SU-DHL-6 (cell line): ENCODE measurements at regions not wholly inside any gene's neighbourhood (a gene's known extent, or its start where the extent isn't known, plus 50 kb on each side); places are given as distances from the start of the nearest gene placed in this dataset.

Experiments used
- EZH2phosphoT487 ChIP-seq: fragments of 200-600 bp; sonication (generic), shearing (Covaris generic); conservative IDR thresholded peaks from 2 replicates; pipeline ENCODE4 v1.6.1; 2018; ENCODE audit warnings: mild to moderate bottlenecking, antibody characterized with exemption, low read length, moderate library complexity, mixed read lengths
- TF ChIP-seq, protein P1 (sequence below): fragments of 200-600 bp; sonication (generic); IDR thresholded peaks from one replicate; pipeline ENCODE4 v1.5.1; 2017; ENCODE audit warnings: antibody characterized with exemption, mild to moderate bottlenecking, low read length, moderate library complexity; ENCODE audit not compliant: insufficient read depth, poor library complexity, severe bottlenecking

DNA sequence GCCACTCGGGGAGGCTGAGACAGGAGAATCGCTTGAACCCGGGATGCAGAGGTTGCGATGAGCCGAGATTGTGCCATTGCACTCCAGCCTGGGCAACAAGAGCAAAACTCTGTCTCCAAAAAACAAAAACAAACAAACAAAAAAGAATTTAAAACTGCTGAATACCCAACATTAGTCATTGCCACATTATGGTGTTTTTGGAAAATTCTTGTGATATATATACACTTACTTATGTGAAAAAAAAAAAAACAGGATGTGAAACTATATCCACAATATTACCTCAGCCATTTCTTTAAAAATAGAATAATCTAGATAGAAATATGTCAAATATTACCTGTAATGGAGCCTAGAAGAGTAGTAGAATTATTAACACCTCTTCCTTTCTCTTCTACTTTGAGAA, 288.3 kb upstream of the FN1 start:
- TF ChIP-seq, protein P1, sequence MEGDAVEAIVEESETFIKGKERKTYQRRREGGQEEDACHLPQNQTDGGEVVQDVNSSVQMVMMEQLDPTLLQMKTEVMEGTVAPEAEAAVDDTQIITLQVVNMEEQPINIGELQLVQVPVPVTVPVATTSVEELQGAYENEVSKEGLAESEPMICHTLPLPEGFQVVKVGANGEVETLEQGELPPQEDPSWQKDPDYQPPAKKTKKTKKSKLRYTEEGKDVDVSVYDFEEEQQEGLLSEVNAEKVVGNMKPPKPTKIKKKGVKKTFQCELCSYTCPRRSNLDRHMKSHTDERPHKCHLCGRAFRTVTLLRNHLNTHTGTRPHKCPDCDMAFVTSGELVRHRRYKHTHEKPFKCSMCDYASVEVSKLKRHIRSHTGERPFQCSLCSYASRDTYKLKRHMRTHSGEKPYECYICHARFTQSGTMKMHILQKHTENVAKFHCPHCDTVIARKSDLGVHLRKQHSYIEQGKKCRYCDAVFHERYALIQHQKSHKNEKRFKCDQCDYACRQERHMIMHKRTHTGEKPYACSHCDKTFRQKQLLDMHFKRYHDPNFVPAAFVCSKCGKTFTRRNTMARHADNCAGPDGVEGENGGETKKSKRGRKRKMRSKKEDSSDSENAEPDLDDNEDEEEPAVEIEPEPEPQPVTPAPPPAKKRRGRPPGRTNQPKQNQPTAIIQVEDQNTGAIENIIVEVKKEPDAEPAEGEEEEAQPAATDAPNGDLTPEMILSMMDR, result no peak
- TF ChIP-seq EZH2phosphoT487, result no peak
